Endothelial cell of umbilical vein (primary cell): ENCODE measurements at regions not wholly inside any gene's neighbourhood (a gene's known extent, or its start where the extent isn't known, plus 50 kb on each side); places are given as distances from the start of the nearest gene placed in this dataset.

Experiments
- BruUV-seq: library from RNA; stranded (reverse); fragments of 400-500 nt; replicated peaks from 2 replicates; lab custom pipeline; 2021; lab: Mats Ljungman, UMichigan
- CTCF ChIA-PET: fragments of 300-600, 350-600 bp; sonication (Branson Sonifier 250); formaldehyde crosslinking; loops from one replicate; lab custom pipeline; 2021; ENCODE audit warnings: antibody characterized with exemption, inconsistent platforms; lab: Charles Lee
- POLR2A ChIA-PET: fragments of 300-600, 350-600 bp; sonication (Branson Sonifier 250); formaldehyde crosslinking; loops from one replicate; lab custom pipeline; 2021; ENCODE audit warnings: antibody characterized with exemption, inconsistent platforms; lab: Charles Lee
- DNase-seq: peaks from one replicate; pipeline ENCODE4 v3.0.0-alpha.2; 2011; ENCODE audit warnings: low read depth, low spot score
- FAIRE-seq: peaks from 2 replicates; lab custom pipeline; 2011; peaks lifted over from hg19 to GRCh38; lab: Jason Lieb, UNC
- H2AFZ ChIP-seq: 2 replicates; pipeline ENCODE4 v1.6.0; 2012; ENCODE audit warnings: low read depth, low read length, control low read depth, inconsistent platforms
- H3K27ac ChIP-seq: 2 replicates; pipeline ENCODE4 v1.5.1; 2011; ENCODE audit warnings: low read depth, mild to moderate bottlenecking, control low read depth, low read length, moderate library complexity; ENCODE audit not compliant: insufficient read depth
- H3K27me3 ChIP-seq, 2 experiments: 2 replicates each; pipeline versions ENCODE4 v1.6.0 to v1.6.1; 2011; ENCODE audit warnings: low read length in 2 of 2, mixed read lengths in 1 of 2; ENCODE audit not compliant: control insufficient read depth in 2 of 2, insufficient read depth in 2 of 2
- H3K36me3 ChIP-seq, 2 experiments: 2 replicates in 1 of 2; 3 replicates in 1 of 2; pipeline ENCODE4 v1.5.1; 2011; ENCODE audit warnings: low read length in 2 of 2, mild to moderate bottlenecking in 1 of 2, moderate library complexity in 1 of 2; ENCODE audit not compliant: control insufficient read depth in 2 of 2, insufficient read depth in 2 of 2; ENCODE audit errors: extremely low read depth in 1 of 2
- H3K4me1 ChIP-seq: 3 replicates; pipeline ENCODE4 v1.5.1; 2011; ENCODE audit warnings: mild to moderate bottlenecking, low read length; ENCODE audit not compliant: control insufficient read depth, insufficient read depth; ENCODE audit errors: extremely low read depth
- H3K4me2 ChIP-seq: 2 replicates; pipeline ENCODE4 v1.6.1; 2011; ENCODE audit warnings: low read length, control low read depth, mixed read lengths; ENCODE audit not compliant: insufficient read depth
- H3K4me3 ChIP-seq, 3 experiments: fragments of 200-600 bp in 1 of 3; sonication (generic), shearing (Covaris generic) in 1 of 3; replicated peaks in 1 of 3; 2 replicates each; pipeline ENCODE4 v1.5.1; 2011 to 2016; ENCODE audit warnings: control low read depth in 3 of 3, low read length in 3 of 3, mild to moderate bottlenecking in 2 of 3, inconsistent platforms in 1 of 3, low read depth in 1 of 3, moderate library complexity in 1 of 3; ENCODE audit not compliant: insufficient read depth in 1 of 3
- H3K79me2 ChIP-seq: 2 replicates; pipeline ENCODE4 v1.6.0; 2012; ENCODE audit warnings: low read length, inconsistent platforms; ENCODE audit not compliant: control insufficient read depth, insufficient read depth
- H3K9ac ChIP-seq: replicated peaks from 2 replicates; pipeline ENCODE3; 2011; ENCODE audit warnings: low read length, control low read depth; ENCODE audit not compliant: insufficient read depth; ENCODE audit errors: extremely low read depth
- H3K9me1 ChIP-seq: replicated peaks from 3 replicates; pipeline ENCODE4 v1.6.0; 2011; ENCODE audit warnings: mild to moderate bottlenecking, low read length; ENCODE audit not compliant: control insufficient read depth, insufficient read depth; ENCODE audit errors: extremely low read depth
- H3K9me3 ChIP-seq: replicated peaks from 2 replicates; pipeline ENCODE4 v1.5.1; 2012; ENCODE audit warnings: low read length, inconsistent platforms; ENCODE audit not compliant: control insufficient read depth, insufficient read depth
- H4K20me1 ChIP-seq: replicated peaks from 2 replicates; pipeline ENCODE3; 2011; ENCODE audit warnings: mild to moderate bottlenecking, low read length; ENCODE audit not compliant: control insufficient read depth, insufficient read depth; ENCODE audit errors: extremely low read depth
- EZH2 ChIP-seq: IDR thresholded peaks from 2 replicates; pipeline ENCODE4 v1.6.1; 2012; ENCODE audit warnings: borderline replicate concordance, low read depth, mild to moderate bottlenecking, moderate library complexity, low read length, inconsistent platforms; ENCODE audit not compliant: severe bottlenecking
- FOS ChIP-seq: IDR thresholded peaks from 2 replicates; pipeline ENCODE4 v1.6.1; 2011; ENCODE audit warnings: mild to moderate bottlenecking, low read length, moderate library complexity, borderline replicate concordance; ENCODE audit not compliant: insufficient read depth
- GATA2 ChIP-seq: IDR thresholded peaks from 2 replicates; pipeline ENCODE4 v1.7.0; 2011; ENCODE audit warnings: low read depth, mild to moderate bottlenecking, moderate library complexity, mixed read lengths, low read length; ENCODE audit not compliant: insufficient read length, insufficient read depth
- JUN ChIP-seq: IDR thresholded peaks from 2 replicates; pipeline ENCODE4 v1.6.1; 2011; ENCODE audit warnings: borderline replicate concordance, low read depth; ENCODE audit not compliant: insufficient read length, insufficient read depth
- MYC ChIP-seq: IDR thresholded peaks from one replicate; pipeline ENCODE4 v1.6.1; 2011; ENCODE audit warnings: mild to moderate bottlenecking, low read depth, low read length
- POLR2A ChIP-seq: IDR thresholded peaks from 2 replicates; pipeline ENCODE4 v1.6.1; 2012; ENCODE audit warnings: low read depth, mild to moderate bottlenecking, control low read depth, low read length
- POLR2AphosphoS5 ChIP-seq: IDR thresholded peaks from 2 replicates; pipeline ENCODE4 v1.6.1; 2012; ENCODE audit warnings: low read depth, mild to moderate bottlenecking, control low read depth, low read length, moderate library complexity; ENCODE audit not compliant: insufficient read depth
- dilution Hi-C: fragments of 300-500 bp; cut with MboI; formaldehyde crosslinking; loops from one replicate; pipeline ENCODE4 v1.15.0; 2019; ENCODE audit warnings: low sequenced_read_pairs; ENCODE audit not compliant: extremely low pct_ligation_motif_present
- intact Hi-C: fragments of 100-400 bp; cut with micrococcal nuclease; formaldehyde crosslinking; loops from one replicate; pipeline ENCODE4 v1.10.0; 2022
- TF ChIP-seq, protein P1 (sequence below), 2 donors: IDR thresholded peaks; 1 replicate in 1 of 2; 2 replicates in 1 of 2; pipeline ENCODE4 v1.5.1; 2011; ENCODE audit warnings: low read length in 2 of 2, mild to moderate bottlenecking in 2 of 2, moderate library complexity in 2 of 2, control low read depth in 1 of 2, inconsistent platforms in 1 of 2, low read depth in 1 of 2; ENCODE audit not compliant: insufficient read depth in 1 of 2; ENCODE audit errors: extremely low read depth in 1 of 2
- TF ChIP-seq, protein P2 (sequence below): IDR thresholded peaks from 2 replicates; pipeline ENCODE4 v1.6.1; 2011; ENCODE audit not compliant: insufficient read depth, insufficient read length

- FAIRE-seq (no peak), DNase-seq (no peak)
- Histone ChIP-seq H3K79me2 (no peaks in the 10 kb centered on the region), H3K27me3 (no peaks in the 10 kb centered on the region), H4K20me1 (no peaks in the 10 kb centered on the region), H3K9me1 (no peaks in the 10 kb centered on the region), H3K4me2 (no peak overlapping the region), H3K4me1 (no peaks in the 10 kb centered on the region), H3K27ac (no peak overlapping the region), H2AFZ (no peak overlapping the region), H3K36me3 (no peaks in the 10 kb centered on the region), H3K9ac (no peak overlapping the region), H3K9me3 (no peaks in the 10 kb centered on the region), H3K4me3 (no peak overlapping the region)
- intact Hi-C loops, result no loop called here
- POLR2A ChIA-PET, result no interaction called here
- dilution Hi-C loops, result no loop called here
- CTCF ChIA-PET, result no interaction called here
- no peak for TF ChIP-seq GATA2
- no peak for TF ChIP-seq POLR2A
- TF ChIP-seq MYC, result no peak
- no peak for TF ChIP-seq FOS
- TF ChIP-seq, protein P1, sequence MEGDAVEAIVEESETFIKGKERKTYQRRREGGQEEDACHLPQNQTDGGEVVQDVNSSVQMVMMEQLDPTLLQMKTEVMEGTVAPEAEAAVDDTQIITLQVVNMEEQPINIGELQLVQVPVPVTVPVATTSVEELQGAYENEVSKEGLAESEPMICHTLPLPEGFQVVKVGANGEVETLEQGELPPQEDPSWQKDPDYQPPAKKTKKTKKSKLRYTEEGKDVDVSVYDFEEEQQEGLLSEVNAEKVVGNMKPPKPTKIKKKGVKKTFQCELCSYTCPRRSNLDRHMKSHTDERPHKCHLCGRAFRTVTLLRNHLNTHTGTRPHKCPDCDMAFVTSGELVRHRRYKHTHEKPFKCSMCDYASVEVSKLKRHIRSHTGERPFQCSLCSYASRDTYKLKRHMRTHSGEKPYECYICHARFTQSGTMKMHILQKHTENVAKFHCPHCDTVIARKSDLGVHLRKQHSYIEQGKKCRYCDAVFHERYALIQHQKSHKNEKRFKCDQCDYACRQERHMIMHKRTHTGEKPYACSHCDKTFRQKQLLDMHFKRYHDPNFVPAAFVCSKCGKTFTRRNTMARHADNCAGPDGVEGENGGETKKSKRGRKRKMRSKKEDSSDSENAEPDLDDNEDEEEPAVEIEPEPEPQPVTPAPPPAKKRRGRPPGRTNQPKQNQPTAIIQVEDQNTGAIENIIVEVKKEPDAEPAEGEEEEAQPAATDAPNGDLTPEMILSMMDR (IDR thresholded peaks at IDR 0.05; ENCODE audit: extremely low read depth in 1 of 2, insufficient read depth in 1 of 2, low read depth in 1 of 2, low read length in 2 of 2), result no peak
- TF ChIP-seq EZH2, result no peak
- no peak for TF ChIP-seq POLR2AphosphoS5
- TF ChIP-seq, protein P2, sequence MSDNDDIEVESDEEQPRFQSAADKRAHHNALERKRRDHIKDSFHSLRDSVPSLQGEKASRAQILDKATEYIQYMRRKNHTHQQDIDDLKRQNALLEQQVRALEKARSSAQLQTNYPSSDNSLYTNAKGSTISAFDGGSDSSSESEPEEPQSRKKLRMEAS, result no peak
- TF ChIP-seq JUN, result no peak
- no TSS peak for BruUV-seq
Observed at GRCh38 chrX:137234651-137235402, 201.0 kb upstream of the GPR101 start.
